SU-DHL-6 (cell line): ENCODE measurements at regions not wholly inside any gene's neighbourhood (a gene's known extent, or its start where the extent isn't known, plus 50 kb on each side); places are given as distances from the start of the nearest gene placed in this dataset.

ENCODE experiments used
- EZH2phosphoT487 ChIP-seq: fragments of 200-600 bp; sonication (generic), shearing (Covaris generic); conservative IDR thresholded peaks from 2 replicates; pipeline ENCODE4 v1.6.1; 2018; ENCODE audit warnings: mild to moderate bottlenecking, antibody characterized with exemption, low read length, moderate library complexity, mixed read lengths
- TF ChIP-seq, protein P1 (sequence below): fragments of 200-600 bp; sonication (generic); IDR thresholded peaks from one replicate; pipeline ENCODE4 v1.5.1; 2017; ENCODE audit warnings: antibody characterized with exemption, mild to moderate bottlenecking, low read length, moderate library complexity; ENCODE audit not compliant: insufficient read depth, poor library complexity, severe bottlenecking

DNA sequence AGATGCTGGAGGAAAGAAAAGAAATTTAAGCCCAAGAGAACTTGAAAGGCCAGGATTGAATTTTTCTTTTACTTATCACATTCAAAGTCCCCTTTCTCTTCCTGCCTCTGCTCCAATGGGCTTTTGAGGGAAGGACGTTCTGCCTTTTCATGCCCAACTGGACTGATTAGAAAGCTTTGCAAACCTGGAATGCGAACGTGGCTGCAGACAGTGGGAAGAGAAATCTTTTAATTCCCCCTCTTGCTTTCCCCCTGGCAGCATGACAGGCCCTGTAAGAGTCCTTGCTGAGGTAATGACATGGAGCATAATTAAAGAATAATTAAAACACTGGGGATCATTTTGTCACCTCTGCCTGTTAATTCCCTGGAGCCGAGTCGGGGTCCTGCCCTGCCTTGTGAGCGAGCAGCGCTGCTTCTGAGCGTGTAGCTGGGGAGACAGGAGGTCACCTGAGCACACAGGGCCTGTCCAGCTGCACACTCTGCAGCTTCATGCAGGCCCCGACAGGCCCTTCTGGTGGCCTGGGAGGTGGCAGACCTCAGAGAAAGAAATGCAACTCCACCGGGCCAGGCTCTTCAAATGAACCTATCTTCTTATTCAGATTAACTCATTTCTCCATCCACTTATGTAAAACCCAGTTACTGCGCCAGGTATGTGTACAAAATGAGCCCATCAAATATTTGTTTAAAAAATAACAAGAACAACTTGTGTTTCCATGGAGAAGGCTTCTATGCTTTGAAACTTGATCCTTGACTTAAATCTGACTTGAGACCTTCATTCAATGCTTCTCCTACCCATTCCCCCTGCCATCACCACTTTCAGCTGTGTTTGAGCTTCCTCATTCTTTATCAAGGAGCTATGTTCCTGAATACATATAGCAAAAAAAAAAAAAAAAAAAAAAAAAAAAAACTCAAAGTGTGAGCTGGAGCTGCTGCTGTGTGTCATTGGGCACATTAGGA, 628.2 kb upstream of the CFAP20DC start:
- TF ChIP-seq, protein P1, sequence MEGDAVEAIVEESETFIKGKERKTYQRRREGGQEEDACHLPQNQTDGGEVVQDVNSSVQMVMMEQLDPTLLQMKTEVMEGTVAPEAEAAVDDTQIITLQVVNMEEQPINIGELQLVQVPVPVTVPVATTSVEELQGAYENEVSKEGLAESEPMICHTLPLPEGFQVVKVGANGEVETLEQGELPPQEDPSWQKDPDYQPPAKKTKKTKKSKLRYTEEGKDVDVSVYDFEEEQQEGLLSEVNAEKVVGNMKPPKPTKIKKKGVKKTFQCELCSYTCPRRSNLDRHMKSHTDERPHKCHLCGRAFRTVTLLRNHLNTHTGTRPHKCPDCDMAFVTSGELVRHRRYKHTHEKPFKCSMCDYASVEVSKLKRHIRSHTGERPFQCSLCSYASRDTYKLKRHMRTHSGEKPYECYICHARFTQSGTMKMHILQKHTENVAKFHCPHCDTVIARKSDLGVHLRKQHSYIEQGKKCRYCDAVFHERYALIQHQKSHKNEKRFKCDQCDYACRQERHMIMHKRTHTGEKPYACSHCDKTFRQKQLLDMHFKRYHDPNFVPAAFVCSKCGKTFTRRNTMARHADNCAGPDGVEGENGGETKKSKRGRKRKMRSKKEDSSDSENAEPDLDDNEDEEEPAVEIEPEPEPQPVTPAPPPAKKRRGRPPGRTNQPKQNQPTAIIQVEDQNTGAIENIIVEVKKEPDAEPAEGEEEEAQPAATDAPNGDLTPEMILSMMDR = no peak
- no peak for TF ChIP-seq EZH2phosphoT487
